HUES48 (cell line): ENCODE measurements at regions not wholly inside any gene's neighbourhood (a gene's known extent, or its start where the extent isn't known, plus 50 kb on each side); places are given as distances from the start of the nearest gene placed in this dataset.

Experiments used
- H3K27ac ChIP-seq: one replicate; pipeline ENCODE4 v1.7.0; 2013; ENCODE audit warnings: low read depth, low read length, inconsistent platforms
- H3K27me3 ChIP-seq: 2 replicates; pipeline ENCODE4 v1.6.1; 2013; ENCODE audit warnings: mild to moderate bottlenecking, low read length; ENCODE audit not compliant: control insufficient read depth, insufficient read depth
- H3K36me3 ChIP-seq: 2 replicates; pipeline ENCODE4 v1.6.1; 2013; ENCODE audit warnings: low read length; ENCODE audit not compliant: control insufficient read depth, insufficient read depth
- H3K4me1 ChIP-seq: 2 replicates; pipeline ENCODE4 v1.6.1; 2013; ENCODE audit warnings: mild to moderate bottlenecking, low read length; ENCODE audit not compliant: control insufficient read depth, insufficient read depth
- H3K4me3 ChIP-seq: 2 replicates; pipeline ENCODE4 v1.5.1; 2013; ENCODE audit warnings: mild to moderate bottlenecking, low read depth, low read length
- H3K9ac ChIP-seq: 2 replicates; pipeline ENCODE4 v1.6.1; 2013; ENCODE audit warnings: mild to moderate bottlenecking, low read depth, low read length, moderate library complexity
- H3K9me3 ChIP-seq: 2 replicates; pipeline ENCODE4 v1.6.1; 2013; ENCODE audit warnings: low read length; ENCODE audit not compliant: control insufficient read depth, insufficient read depth

GRCh38 chrX:99857455-99857854 is 552.6 kb downstream of the PCDH19 start:
- no peak overlapping the region for H3K4me3 ChIP-seq
- no peaks in the 10 kb centered on the region for H3K27me3 ChIP-seq
- no peaks in the 10 kb centered on the region for H3K9me3 ChIP-seq
- no peaks in the 10 kb centered on the region for H3K4me1 ChIP-seq
- H3K27ac ChIP-seq, result no peak overlapping the region
- no peaks in the 10 kb centered on the region for H3K36me3 ChIP-seq
- H3K9ac ChIP-seq, result no peak overlapping the region

- H3K9ac ChIP-seq, result no peak overlapping the region
- no peak overlapping the region for H3K4me3 ChIP-seq
- peaks cover 8% of the 10 kb centered on the region; the same call in 1 of the 2 replicates for H3K9me3 ChIP-seq
- H3K4me1 ChIP-seq, result no peaks in the 10 kb centered on the region
- no peak overlapping the region for H3K27ac ChIP-seq
- H3K27me3 ChIP-seq, result no peaks in the 10 kb centered on the region
- no peaks in the 10 kb centered on the region for H3K36me3 ChIP-seq
These were observed 576.3 kb downstream of the PCDH19 start for GRCh38 chrX:99833821-99834220.

DNA sequence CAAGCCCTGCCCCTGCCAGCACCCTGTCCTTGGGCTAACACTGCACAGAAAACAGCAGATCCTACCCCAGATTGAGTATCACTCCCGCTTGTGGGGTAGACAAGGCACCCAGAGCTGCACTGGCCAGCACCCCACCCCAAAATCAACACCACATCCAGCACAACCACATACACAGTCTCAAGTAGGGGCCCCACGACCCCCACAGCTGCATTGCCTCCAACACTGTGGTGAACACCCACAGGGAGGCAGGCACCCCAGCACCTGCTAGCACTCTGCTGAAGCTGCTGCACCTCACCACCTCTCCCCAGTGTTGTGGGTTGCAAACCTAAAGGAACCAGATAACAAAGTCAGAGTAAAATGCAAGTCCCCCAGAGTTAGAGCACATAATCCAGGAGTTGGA is 589.9 kb downstream of the PCDH19 start:
- no peak overlapping the region for H3K9ac ChIP-seq
- no peaks in the 10 kb centered on the region for H3K4me1 ChIP-seq
- no peaks in the 10 kb centered on the region for H3K36me3 ChIP-seq
- H3K27ac ChIP-seq, result no peak overlapping the region
- H3K9me3 ChIP-seq, result no peaks in the 10 kb centered on the region
- H3K4me3 ChIP-seq, result no peak overlapping the region
- H3K27me3 ChIP-seq, result no peaks in the 10 kb centered on the region

DNA sequence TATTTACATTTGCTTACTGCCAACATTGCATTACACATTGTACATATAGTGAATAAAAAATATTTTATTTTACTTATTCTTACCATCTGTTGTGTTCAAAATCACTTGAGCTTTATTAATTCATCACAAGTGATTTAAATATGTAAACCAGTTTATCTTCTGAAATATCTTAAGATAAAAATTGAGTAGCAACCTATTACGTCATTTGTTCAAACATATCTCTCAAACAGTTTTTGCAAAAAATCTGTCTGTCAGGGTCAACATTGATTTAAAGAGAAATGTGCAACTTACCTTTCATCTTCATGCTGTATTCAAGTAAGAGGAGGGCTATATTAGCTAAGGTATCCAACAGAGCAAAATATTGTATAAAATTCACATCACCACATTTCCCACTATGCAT is 610.1 kb downstream of the PCDH19 start:
- Histone ChIP-seq H3K27ac (no peak overlapping the region), H3K4me3 (no peak overlapping the region), H3K9me3 (peaks cover 10% of the 10 kb centered on the region), H3K27me3 (no peaks in the 10 kb centered on the region), H3K36me3 (no peaks in the 10 kb centered on the region), H3K9ac (no peak overlapping the region), H3K4me1 (no peaks in the 10 kb centered on the region)

DNA sequence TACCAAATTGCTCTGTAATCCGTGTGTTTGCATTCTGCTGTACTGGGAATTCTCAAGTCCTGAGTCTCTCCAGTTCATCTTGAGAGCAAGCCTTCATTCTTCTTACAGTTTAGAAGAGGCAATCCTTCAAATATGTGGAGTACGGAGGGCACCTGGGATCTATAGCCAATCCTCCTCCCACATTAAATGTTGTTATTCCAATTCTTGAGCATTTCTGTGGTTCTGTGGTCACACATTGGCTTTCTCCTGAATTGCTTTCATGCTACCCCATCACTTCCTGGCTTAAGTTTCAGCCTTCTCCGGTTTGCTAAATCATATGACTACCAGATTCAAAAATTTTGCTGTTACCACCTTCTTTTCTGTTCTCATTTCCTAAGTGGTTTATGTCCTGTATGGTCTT is 611.1 kb downstream of the PCDH19 start:
- Histone ChIP-seq H3K27me3 (no peaks in the 10 kb centered on the region), H3K4me3 (no peak overlapping the region), H3K4me1 (no peaks in the 10 kb centered on the region), H3K9ac (no peak overlapping the region), H3K9me3 (peaks cover 13% of the 10 kb centered on the region), H3K27ac (no peak overlapping the region), H3K36me3 (no peaks in the 10 kb centered on the region)

- Histone ChIP-seq H3K36me3 (no peaks in the 10 kb centered on the region), H3K9me3 (peaks cover 16% of the 10 kb centered on the region), H3K4me1 (no peaks in the 10 kb centered on the region), H3K4me3 (no peak overlapping the region), H3K9ac (no peak overlapping the region), H3K27ac (no peak overlapping the region), H3K27me3 (no peaks in the 10 kb centered on the region)
These were observed 614.6 kb downstream of the PCDH19 start for GRCh38 chrX:99795495-99795894.

- no peaks in the 10 kb centered on the region for H3K4me1 ChIP-seq
- H3K36me3 ChIP-seq, result no peaks in the 10 kb centered on the region
- H3K4me3 ChIP-seq, result no peak overlapping the region
- H3K9ac ChIP-seq, result no peak overlapping the region
- H3K27me3 ChIP-seq, result no peaks in the 10 kb centered on the region
- no peak overlapping the region for H3K27ac ChIP-seq
- H3K9me3 ChIP-seq, result no peaks in the 10 kb centered on the region
These were observed 627.5 kb downstream of the PCDH19 start for GRCh38 chrX:99782516-99783040.

- H3K27ac ChIP-seq, result no peak overlapping the region
- H3K9ac ChIP-seq, result no peak overlapping the region
- no peaks in the 10 kb centered on the region for H3K27me3 ChIP-seq
- H3K9me3 ChIP-seq, result no peaks in the 10 kb centered on the region
- no peaks in the 10 kb centered on the region for H3K4me1 ChIP-seq
- no peak overlapping the region for H3K4me3 ChIP-seq
- no peaks in the 10 kb centered on the region for H3K36me3 ChIP-seq
These were observed 632.2 kb downstream of the PCDH19 start for GRCh38 chrX:99777912-99778311.

- Histone ChIP-seq H3K27me3 (no peaks in the 10 kb centered on the region), H3K9me3 (0 out of 2 replicates have a peak, but pooled peaks cover 19% of the 10 kb centered on the region), H3K9ac (no peak overlapping the region), H3K36me3 (no peaks in the 10 kb centered on the region), H3K4me1 (0 out of 2 replicates have a peak, but pooled peaks cover 1% of the 10 kb centered on the region), H3K27ac (no peak overlapping the region), H3K4me3 (no peak overlapping the region)
These were observed 648.3 kb downstream of the PCDH19 start for GRCh38 chrX:99761731-99762130.

- H3K4me1 ChIP-seq, result peaks cover 18% of the 10 kb centered on the region; the same call in 1 of the 2 replicates
- H3K27me3 ChIP-seq, result no peaks in the 10 kb centered on the region
- H3K27ac ChIP-seq, result no peak overlapping the region
- H3K4me3 ChIP-seq, result no peak overlapping the region
- H3K9ac ChIP-seq, result no peak overlapping the region
- H3K9me3 ChIP-seq, result peaks cover 9% of the 10 kb centered on the region
- H3K36me3 ChIP-seq, result no peaks in the 10 kb centered on the region
These were observed 657.3 kb downstream of the PCDH19 start for GRCh38 chrX:99752776-99753175.

DNA sequence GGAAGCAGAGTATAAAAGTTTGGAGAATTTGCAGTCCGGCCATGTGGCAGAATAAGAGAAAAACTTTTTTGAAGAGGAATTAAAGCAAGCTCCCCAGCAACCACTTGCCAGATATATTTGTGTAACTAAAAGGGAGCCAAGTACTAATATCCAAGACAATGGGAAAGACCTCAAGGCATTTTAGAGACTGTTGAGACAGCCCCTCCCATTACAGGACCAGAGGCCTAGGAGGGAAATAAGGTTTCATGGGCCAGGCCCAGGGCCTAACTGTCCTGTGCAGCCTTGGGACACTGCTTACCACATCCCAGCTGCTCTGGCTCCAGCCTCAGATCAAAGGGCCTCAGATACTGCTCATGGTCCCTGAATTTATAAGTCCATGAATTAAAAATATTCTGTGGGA is 659.4 kb downstream of the PCDH19 start:
- Histone ChIP-seq H3K9me3 (peaks cover 9% of the 10 kb centered on the region), H3K27me3 (no peaks in the 10 kb centered on the region), H3K4me1 (peaks cover 12% of the 10 kb centered on the region; the same call in 1 of the 2 replicates), H3K27ac (no peak overlapping the region), H3K9ac (no peak overlapping the region), H3K36me3 (no peaks in the 10 kb centered on the region), H3K4me3 (no peak overlapping the region; the same call in 1 of the 2 replicates)

GRCh38 chrX:99722094-99722493 is 688.0 kb downstream of the PCDH19 start:
- Histone ChIP-seq H3K27me3 (no peaks in the 10 kb centered on the region), H3K36me3 (no peaks in the 10 kb centered on the region), H3K27ac (no peak overlapping the region), H3K4me3 (no peak overlapping the region), H3K9ac (no peak overlapping the region), H3K4me1 (peaks cover 19% of the 10 kb centered on the region), H3K9me3 (no peaks in the 10 kb centered on the region)
